H1 (cell line): ENCODE measurements at regions not wholly inside any gene's neighbourhood (a gene's known extent, or its start where the extent isn't known, plus 50 kb on each side); places are given as distances from the start of the nearest gene placed in this dataset.

Source experiments
- CREB1 ChIP-seq: IDR thresholded peaks from 2 replicates; pipeline ENCODE4 v1.6.1; 2012; ENCODE audit warnings: inconsistent platforms
- HDAC2 ChIP-seq, 2 experiments: fragments of 300-600 bp in 1 of 2; sonication (generic) in 1 of 2; IDR thresholded peaks; 2 replicates each; pipeline ENCODE4 v1.6.1; 2011 to 2012; ENCODE audit warnings: low read depth in 2 of 2, low read length in 2 of 2, mild to moderate bottlenecking in 2 of 2, moderate library complexity in 2 of 2, borderline replicate concordance in 1 of 2, inconsistent platforms in 1 of 2
- HDAC6 ChIP-seq: IDR thresholded peaks from one replicate; pipeline ENCODE4 v1.7.1; 2012; ENCODE audit warnings: low read depth, mild to moderate bottlenecking, inconsistent platforms, low read length, moderate library complexity
- MAFK ChIP-seq: IDR thresholded peaks from 2 replicates; pipeline ENCODE4 v1.6.1; 2012; ENCODE audit warnings: low read depth, mild to moderate bottlenecking, improper control_type of control experiment, low read length
- SIN3A ChIP-seq, 2 experiments: IDR thresholded peaks in 1 of 2; conservative IDR thresholded peaks in 1 of 2; 2 replicates each; pipeline ENCODE4 v1.6.1; 2011 to 2012; ENCODE audit warnings: low read length in 2 of 2, improper control_type of control experiment in 1 of 2, low read depth in 1 of 2, mild to moderate bottlenecking in 1 of 2

- no peak for TF ChIP-seq HDAC2 (IDR thresholded peaks at IDR 0.05; ENCODE audit: borderline replicate concordance in 1 of 2, low read depth in 2 of 2, low read length in 2 of 2)
- no peak for TF ChIP-seq MAFK
- TF ChIP-seq HDAC6, result no peak
- TF ChIP-seq CREB1, result no peak
- TF ChIP-seq SIN3A (conservative IDR thresholded peaks at IDR 0.05 in 1 of 2, IDR thresholded peaks at IDR 0.05 in 1 of 2; ENCODE audit: low read depth in 1 of 2, low read length in 2 of 2), result no peak
- TF ChIP-seq, all 59 proteins: peak for 2
Measured at GRCh38 chr9:115226152-115226551, 108.2 kb upstream of the TNC start (continued).
